ENCODE measurements at regions not wholly inside any gene's neighbourhood (a gene's known extent, or its start where the extent isn't known, plus 50 kb on each side); places are given as distances from the start of the nearest gene placed in this dataset.
"Not testable (repeated sequence)": the region's sequence is repeated elsewhere in the genome, so short reads cannot be mapped to it uniquely, and the experiment has no call there.

GRCh38 chr1:82086739-82087138 lies 286.0 kb downstream of the ADGRL2 start:
- DNase-seq: no peak

DNA sequence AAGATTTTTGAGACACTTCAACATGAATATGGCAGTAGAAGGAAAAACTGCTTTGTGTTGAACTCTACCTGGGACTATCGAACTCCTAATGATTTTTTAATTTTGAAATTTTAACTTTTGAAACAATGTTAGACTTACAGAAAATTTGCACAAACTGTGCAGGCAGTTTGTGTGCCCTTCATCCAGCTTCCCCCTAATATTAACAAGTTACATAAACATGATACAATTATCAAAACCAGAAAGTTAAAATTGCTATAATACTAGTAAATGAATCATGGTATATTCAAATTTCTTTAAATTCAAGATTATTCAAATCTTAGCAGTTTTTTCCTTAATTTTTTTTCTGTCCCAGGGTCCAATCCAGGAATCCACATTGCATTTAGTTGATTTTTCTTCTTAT lies 278.9 kb downstream of the ADGRL2 start:
- no peak for DNase-seq

GRCh38 chr1:82073659-82074058 lies 272.9 kb downstream of the ADGRL2 start:
- no peak for DNase-seq

DNA sequence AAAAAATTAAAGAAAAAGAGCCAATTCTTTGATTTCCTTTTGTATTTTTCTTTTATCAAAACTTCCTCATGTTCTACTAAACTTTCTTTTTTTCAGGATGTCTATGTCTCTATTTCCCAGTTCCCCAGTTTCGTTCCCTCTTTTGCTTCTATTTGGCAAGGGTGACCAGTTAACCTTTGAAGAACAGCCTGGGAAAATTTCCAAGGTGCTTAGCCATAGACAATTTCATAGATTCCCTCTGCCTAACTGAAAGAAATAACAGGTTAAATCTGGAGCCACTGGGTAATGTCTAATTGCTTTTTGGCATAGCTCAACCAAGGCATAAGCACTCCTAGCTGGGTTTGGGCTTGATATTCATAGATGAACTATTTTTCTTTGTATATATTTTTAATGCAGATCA lies 272.3 kb downstream of the ADGRL2 start:
- no peak for DNase-seq

DNA sequence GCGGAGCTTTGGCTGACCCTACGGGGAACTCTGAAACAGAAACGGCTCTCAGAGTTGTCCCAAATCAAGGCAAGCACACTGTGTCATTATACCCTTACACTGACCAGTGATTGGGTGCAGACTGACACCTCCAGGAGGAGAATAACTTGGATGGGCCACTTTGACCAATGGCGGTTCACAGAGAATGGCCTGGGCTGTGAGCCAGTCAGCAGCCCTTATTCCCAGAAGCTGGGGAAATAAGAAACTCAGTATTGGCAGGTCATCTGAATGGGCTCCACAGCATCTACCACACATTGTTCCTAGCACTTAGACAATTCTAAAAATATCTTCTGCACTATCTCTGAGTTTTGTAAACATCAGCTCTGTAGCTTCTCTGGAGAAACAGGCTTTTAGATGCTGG lies 265.2 kb downstream of the ADGRL2 start:
- no peak for DNase-seq

DNA sequence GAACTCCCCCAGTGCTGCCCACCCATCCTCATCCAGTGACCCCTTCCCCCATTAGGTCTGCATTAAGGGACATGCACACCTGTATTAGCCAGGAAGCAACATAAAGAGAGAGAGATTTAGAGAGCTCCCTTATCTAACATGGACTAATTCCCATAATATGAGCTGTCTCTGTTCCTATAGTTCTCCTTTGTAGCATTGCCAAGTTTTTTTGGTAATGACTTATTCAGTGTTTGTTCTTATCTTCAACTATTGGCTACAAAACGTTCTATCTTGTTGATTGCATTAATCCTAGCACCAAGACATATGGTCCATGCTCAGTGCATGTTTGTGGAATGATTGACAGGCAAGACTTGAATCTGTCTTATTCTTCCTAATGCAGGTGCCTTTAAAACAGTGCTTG lies 264.0 kb downstream of the ADGRL2 start:
- no peak for DNase-seq

DNA sequence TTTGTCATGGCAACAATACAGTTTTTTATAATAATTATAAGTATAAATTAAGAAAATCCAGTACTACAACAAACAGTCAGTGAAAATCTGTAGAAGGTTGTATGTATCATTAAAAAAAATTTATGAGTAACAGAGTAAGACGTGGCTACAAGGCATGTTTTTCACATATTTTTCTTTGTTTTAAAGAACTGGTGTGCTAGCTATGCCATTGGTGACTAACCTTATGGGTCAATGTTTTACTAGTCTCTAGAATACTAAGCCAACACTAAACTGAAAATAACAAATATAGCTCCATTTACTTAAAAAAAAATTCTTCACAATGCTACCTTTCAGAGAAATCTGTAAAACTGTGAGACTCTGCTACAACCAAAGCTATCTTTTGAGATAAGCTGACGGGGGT lies 261.5 kb downstream of the ADGRL2 start:
- no peak for DNase-seq

GRCh38 chr1:82059959-82060358 lies 259.2 kb downstream of the ADGRL2 start:
- no peak for DNase-seq

GRCh38 chr1:82057011-82057410 lies 256.3 kb downstream of the ADGRL2 start:
- no peak for DNase-seq

DNA sequence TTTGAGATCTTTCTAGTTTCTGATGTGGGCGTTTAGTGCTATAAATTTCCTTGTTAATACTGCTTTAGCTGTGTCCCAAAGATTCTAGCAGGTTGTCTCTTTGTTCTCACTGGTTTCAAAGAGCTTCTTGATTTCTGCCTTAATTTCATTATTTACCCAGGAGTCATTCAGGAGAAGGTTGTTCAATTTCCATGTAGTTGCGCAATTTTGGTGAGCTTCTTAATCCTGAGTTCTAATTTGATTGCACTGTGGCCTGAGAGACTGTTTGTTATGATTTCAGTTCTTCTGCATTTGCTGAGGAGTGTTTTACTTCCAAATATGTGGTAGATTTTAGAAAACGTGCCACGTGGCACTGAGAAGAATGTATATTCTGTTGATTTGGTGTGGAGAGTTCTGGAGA lies 254.6 kb downstream of the ADGRL2 start:
- not testable (repeated sequence) for DNase-seq

GRCh38 chr1:82052563-82052962 lies 251.8 kb downstream of the ADGRL2 start:
- DNase-seq: no peak

- DNase-seq: no peak
Observed at GRCh38 chr1:82048596-82048995, 247.9 kb downstream of the ADGRL2 start.

GRCh38 chr1:82045221-82045620 lies 244.5 kb downstream of the ADGRL2 start:
- no peak for DNase-seq

DNA sequence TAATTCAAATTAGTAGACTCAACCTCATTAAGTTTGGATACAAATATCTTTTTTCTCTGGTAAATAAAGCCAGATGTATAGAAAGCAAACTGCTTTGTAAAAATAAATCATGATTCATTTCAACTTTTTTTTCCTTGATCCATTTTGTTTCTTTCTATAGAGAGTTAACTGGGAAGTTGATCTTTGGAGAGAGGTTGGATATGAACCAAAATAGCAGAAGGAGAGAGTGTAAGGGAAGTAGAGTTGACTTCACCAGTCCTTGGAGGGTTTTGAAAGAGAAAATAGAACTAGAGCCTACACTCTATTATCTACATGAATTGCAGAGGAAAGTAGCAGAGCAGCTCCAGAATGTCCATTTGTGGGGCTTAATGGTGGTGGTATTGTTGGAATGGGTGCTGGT lies 243.8 kb downstream of the ADGRL2 start:
- no peak for DNase-seq

DNA sequence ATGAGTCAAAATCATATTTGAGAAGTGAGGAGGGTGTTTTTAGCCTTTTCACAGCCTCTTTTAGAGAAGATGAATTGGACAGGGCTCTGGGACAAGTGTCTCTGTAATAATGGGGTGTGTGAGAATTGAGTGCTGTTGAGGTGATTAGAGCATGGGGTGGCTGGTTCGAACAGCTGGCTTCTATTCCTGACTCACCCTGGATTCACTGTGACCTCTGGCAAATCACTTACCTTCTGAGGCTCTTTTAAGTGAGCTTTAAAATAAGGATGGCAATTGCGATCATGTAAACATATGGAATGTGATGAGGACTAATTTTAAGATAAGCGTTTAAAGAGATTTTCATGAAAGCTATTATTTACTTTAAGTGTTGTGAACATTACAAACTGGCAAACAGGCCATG lies 243.4 kb downstream of the ADGRL2 start:
- DNase-seq: no peak

GRCh38 chr1:82042306-82043060 lies 241.7 kb downstream of the ADGRL2 start:
- DNase-seq: no peak
